Keratinocyte (primary cell): ENCODE measurements at regions not wholly inside any gene's neighbourhood (a gene's known extent, or its start where the extent isn't known, plus 50 kb on each side); places are given as distances from the start of the nearest gene placed in this dataset.

Experiments
- DNase-seq: peaks from one replicate; pipeline ENCODE4 v3.0.0-alpha.2; 2011; ENCODE audit warnings: low read depth, missing footprints, low spot score
- FAIRE-seq: peaks from 2 replicates; lab custom pipeline; 2011; peaks lifted over from hg19 to GRCh38; lab: Jason Lieb, UNC
- H2AFZ ChIP-seq: 2 replicates; pipeline ENCODE4 v1.6.0; 2012; ENCODE audit warnings: low read length, control low read depth, inconsistent platforms; ENCODE audit not compliant: control insufficient read depth
- H3K27ac ChIP-seq: 2 replicates; pipeline ENCODE4 v1.5.1; 2011; ENCODE audit warnings: low read length; ENCODE audit not compliant: control insufficient read depth, insufficient read depth
- H3K27me3 ChIP-seq: 3 replicates; pipeline ENCODE4 v1.6.0; 2011; ENCODE audit warnings: low read length; ENCODE audit not compliant: control insufficient read depth, insufficient read depth; ENCODE audit errors: extremely low read depth
- H3K36me3 ChIP-seq, 2 experiments: 2 replicates in 1 of 2; 3 replicates in 1 of 2; pipeline ENCODE4 v1.5.1; 2011; ENCODE audit warnings: low read length in 2 of 2, mild to moderate bottlenecking in 1 of 2; ENCODE audit not compliant: control insufficient read depth in 2 of 2, insufficient read depth in 2 of 2; ENCODE audit errors: extremely low read depth in 1 of 2
- H3K4me1 ChIP-seq: 3 replicates; pipeline ENCODE4 v1.5.1; 2011; ENCODE audit warnings: low read length; ENCODE audit not compliant: control insufficient read depth, insufficient read depth; ENCODE audit errors: extremely low read depth
- H3K4me2 ChIP-seq: 3 replicates; pipeline ENCODE4 v1.6.0; 2011; ENCODE audit warnings: low read depth, low read length; ENCODE audit not compliant: control insufficient read depth, insufficient read depth; ENCODE audit errors: extremely low read depth
- H3K4me3 ChIP-seq, 3 experiments: fragments of 200-600 bp in 1 of 3; sonication (generic) in 1 of 3; 2 replicates in 2 of 3; 3 replicates in 1 of 3; pipeline ENCODE4 v1.5.1; 2011 to 2016; ENCODE audit warnings: low read length in 3 of 3, mild to moderate bottlenecking in 3 of 3, control low read depth in 2 of 3, inconsistent platforms in 1 of 3, low read depth in 1 of 3, mixed read lengths in 1 of 3, mixed run types in 1 of 3, moderate library complexity in 1 of 3; ENCODE audit not compliant: control insufficient read depth in 2 of 3, insufficient read depth in 2 of 3; ENCODE audit errors: extremely low read depth in 1 of 3
- H3K79me2 ChIP-seq: 2 replicates; pipeline ENCODE4 v1.6.0; 2012; ENCODE audit warnings: low read length; ENCODE audit not compliant: control insufficient read depth, insufficient read depth
- H3K9ac ChIP-seq: 3 replicates; pipeline ENCODE4 v1.6.0; 2011; ENCODE audit warnings: low read length; ENCODE audit not compliant: control insufficient read depth, insufficient read depth; ENCODE audit errors: extremely low read depth
- H3K9me1 ChIP-seq: 3 replicates; pipeline ENCODE4 v1.6.0; 2011; ENCODE audit warnings: low read length; ENCODE audit not compliant: control insufficient read depth, insufficient read depth; ENCODE audit errors: extremely low read depth
- H3K9me3 ChIP-seq: 2 replicates; pipeline ENCODE4 v1.5.1; 2012; ENCODE audit warnings: low read depth, low read length; ENCODE audit not compliant: control insufficient read depth
- H4K20me1 ChIP-seq: 3 replicates; pipeline ENCODE4 v1.6.0; 2011; ENCODE audit warnings: low read length; ENCODE audit not compliant: control insufficient read depth, insufficient read depth; ENCODE audit errors: extremely low read depth
- EZH2 ChIP-seq: IDR thresholded peaks from one replicate; pipeline ENCODE4 v1.6.1; 2012; ENCODE audit warnings: inconsistent platforms, mild to moderate bottlenecking, low read length, moderate library complexity
- dilution Hi-C: fragments of 300-500 bp; cut with MboI; formaldehyde crosslinking; loops from one replicate; pipeline ENCODE4 v1.7.0; 2020; ENCODE audit warnings: low sequenced_read_pairs; ENCODE audit not compliant: extremely low pct_ligation_motif_present
- TF ChIP-seq, protein P1 (sequence below), 3 experiments: IDR thresholded peaks in 1 of 3; conservative IDR thresholded peaks in 1 of 3; optimal IDR thresholded peaks in 1 of 3; 2 replicates in 2 of 3; 3 replicates in 1 of 3; pipeline versions ENCODE3 to v1.5.1; 2011; ENCODE audit warnings: low read length in 3 of 3, mild to moderate bottlenecking in 3 of 3, moderate library complexity in 2 of 3, control low read depth in 1 of 3, inconsistent platforms in 1 of 3; ENCODE audit not compliant: insufficient read depth in 2 of 3; ENCODE audit errors: extremely low read depth in 1 of 3

DNA sequence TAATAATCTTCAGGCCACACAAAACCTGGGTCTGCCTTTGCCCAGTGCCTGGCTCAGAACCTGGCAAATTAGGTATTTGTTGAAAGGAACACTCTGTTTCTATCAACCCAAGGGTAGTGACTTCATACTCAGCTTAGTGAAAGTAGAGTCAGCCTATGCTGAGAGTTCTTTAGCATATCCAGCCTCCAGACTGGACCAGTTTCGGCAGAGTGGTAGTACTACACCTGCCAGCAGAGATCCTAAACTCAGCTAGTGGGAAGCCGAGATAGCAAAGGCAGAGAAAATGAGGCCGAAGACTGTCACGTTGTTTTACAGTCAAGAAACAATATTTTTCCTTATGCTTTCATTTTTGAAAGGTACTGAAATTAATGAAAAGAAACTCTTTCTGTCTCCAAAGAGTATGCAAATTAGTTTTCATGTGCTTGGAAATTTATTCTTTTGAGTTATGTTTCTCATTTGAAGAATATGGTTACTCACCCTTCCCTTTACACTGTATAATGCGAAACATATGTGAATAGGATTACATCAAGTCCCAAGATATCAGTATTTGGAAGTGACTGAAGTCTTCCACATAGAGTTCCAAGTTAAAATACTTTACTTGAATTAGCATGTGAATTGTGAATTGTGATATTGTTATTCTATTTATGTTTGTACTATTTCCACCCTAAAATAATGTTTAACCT is 52.2 kb upstream of the UGP2 start:
- TF ChIP-seq, protein P1, sequence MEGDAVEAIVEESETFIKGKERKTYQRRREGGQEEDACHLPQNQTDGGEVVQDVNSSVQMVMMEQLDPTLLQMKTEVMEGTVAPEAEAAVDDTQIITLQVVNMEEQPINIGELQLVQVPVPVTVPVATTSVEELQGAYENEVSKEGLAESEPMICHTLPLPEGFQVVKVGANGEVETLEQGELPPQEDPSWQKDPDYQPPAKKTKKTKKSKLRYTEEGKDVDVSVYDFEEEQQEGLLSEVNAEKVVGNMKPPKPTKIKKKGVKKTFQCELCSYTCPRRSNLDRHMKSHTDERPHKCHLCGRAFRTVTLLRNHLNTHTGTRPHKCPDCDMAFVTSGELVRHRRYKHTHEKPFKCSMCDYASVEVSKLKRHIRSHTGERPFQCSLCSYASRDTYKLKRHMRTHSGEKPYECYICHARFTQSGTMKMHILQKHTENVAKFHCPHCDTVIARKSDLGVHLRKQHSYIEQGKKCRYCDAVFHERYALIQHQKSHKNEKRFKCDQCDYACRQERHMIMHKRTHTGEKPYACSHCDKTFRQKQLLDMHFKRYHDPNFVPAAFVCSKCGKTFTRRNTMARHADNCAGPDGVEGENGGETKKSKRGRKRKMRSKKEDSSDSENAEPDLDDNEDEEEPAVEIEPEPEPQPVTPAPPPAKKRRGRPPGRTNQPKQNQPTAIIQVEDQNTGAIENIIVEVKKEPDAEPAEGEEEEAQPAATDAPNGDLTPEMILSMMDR (optimal IDR thresholded peaks at IDR 0.05 in 1 of 3, IDR thresholded peaks at IDR 0.05 in 1 of 3, conservative IDR thresholded peaks at IDR 0.05 in 1 of 3; ENCODE audit: extremely low read depth in 1 of 3, insufficient read depth in 2 of 3, low read length in 3 of 3): no peak
- no peak for TF ChIP-seq EZH2
- Histone ChIP-seq H3K27ac (no peak overlapping the region), H2AFZ (no peak overlapping the region), H3K9ac (no peak overlapping the region), H3K9me3 (peaks cover 2% of the 10 kb centered on the region), H3K27me3 (no peaks in the 10 kb centered on the region), H4K20me1 (no peaks in the 10 kb centered on the region), H3K36me3 (no peaks in the 10 kb centered on the region), H3K9me1 (no peaks in the 10 kb centered on the region), H3K79me2 (no peaks in the 10 kb centered on the region), H3K4me3 (no peak overlapping the region), H3K4me1 (peaks cover 39% of the 10 kb centered on the region), H3K4me2 (no peak overlapping the region)
- dilution Hi-C loops: no loop called here
- DNase-seq (no peak), FAIRE-seq (no peak)

- Histone ChIP-seq H2AFZ (no peak overlapping the region), H3K4me2 (peak overlapping the region; percentile 45), H3K27me3 (no peaks in the 10 kb centered on the region), H3K79me2 (no peaks in the 10 kb centered on the region), H3K4me3 (no peak overlapping the region), H3K4me1 (peaks cover 39% of the 10 kb centered on the region), H3K9ac (no peak overlapping the region), H3K36me3 (no peaks in the 10 kb centered on the region), H4K20me1 (no peaks in the 10 kb centered on the region), H3K9me3 (peaks cover 2% of the 10 kb centered on the region), H3K27ac (peak overlapping the region; percentile 45), H3K9me1 (no peaks in the 10 kb centered on the region)
- TF ChIP-seq, protein P1 (optimal IDR thresholded peaks at IDR 0.05 in 1 of 3, IDR thresholded peaks at IDR 0.05 in 1 of 3, conservative IDR thresholded peaks at IDR 0.05 in 1 of 3; ENCODE audit: extremely low read depth in 1 of 3, insufficient read depth in 2 of 3, low read length in 3 of 3): no peak
- no peak for TF ChIP-seq EZH2
- dilution Hi-C loops: no loop called here
- DNase-seq: no peak
- FAIRE-seq: no peak
Observed at GRCh38 chr2:63790491-63790890, 51.2 kb upstream of the UGP2 start.
